Vagina (tissue), 2 donors: ENCODE measurements at regions not wholly inside any gene's neighbourhood (a gene's known extent, or its start where the extent isn't known, plus 50 kb on each side); places are given as distances from the start of the nearest gene placed in this dataset.

Source experiments
- DNase-seq, 2 donors: peaks; one replicate each; pipeline ENCODE4 v3.0.0-alpha.2; 2017; ENCODE audit errors: extremely low spot score in 2 of 2
- H3K27ac ChIP-seq: fragments of 200-600 bp; sonication (generic); one replicate; pipeline ENCODE4 v1.5.1; 2019
- H3K27me3 ChIP-seq: fragments of 200-600 bp; sonication (generic); one replicate; pipeline ENCODE4 v1.5.1; 2019
- H3K36me3 ChIP-seq, 2 donors: fragments of 200-600 bp; sonication (generic); one replicate each; pipeline ENCODE4 v1.5.1; 2017 to 2019
- H3K4me1 ChIP-seq: fragments of 200-600 bp; sonication (generic); one replicate; pipeline ENCODE4 v1.5.1; 2019
- H3K4me3 ChIP-seq, 2 donors: fragments of 200-600 bp; sonication (generic); 1 replicate in 1 of 2; 2 replicates in 1 of 2; pipeline ENCODE4 v1.5.1; 2016 to 2019
- H3K9me3 ChIP-seq: fragments of 200-600 bp; sonication (generic); one replicate; pipeline ENCODE4 v1.5.1; 2019
- CTCF ChIP-seq, 3 experiments: fragments of 450-650 bp in 2 of 3; fragments of 200-600 bp in 1 of 3; sonication (generic) in 1 of 3; IDR thresholded peaks; one replicate each; pipeline ENCODE4 v1.5.1; 2017 to 2019; ENCODE audit warnings: antibody characterized with exemption in 3 of 3, mild to moderate bottlenecking in 2 of 3, moderate library complexity in 2 of 3
- POLR2A ChIP-seq, 2 donors: fragments of 450-650 bp; IDR thresholded peaks; one replicate each; pipeline ENCODE4 v1.6.1; 2017; ENCODE audit warnings: antibody characterized with exemption in 2 of 2, mild to moderate bottlenecking in 2 of 2, moderate library complexity in 2 of 2
- POLR2AphosphoS5 ChIP-seq, 2 donors: sonication (generic); formaldehyde crosslinking; IDR thresholded peaks; one replicate each; pipeline ENCODE4 v1.9.0; 2017; ENCODE audit warnings: antibody characterized with exemption in 2 of 2, mild to moderate bottlenecking in 2 of 2, low read depth in 1 of 2; ENCODE audit not compliant: insufficient read depth in 1 of 2
- intact Hi-C: fragments of 100-400 bp; cut with DNase I; formaldehyde crosslinking; loops from one replicate; pipeline ENCODE4 v1.15.1; 2023

- H3K9me3 ChIP-seq = no peaks in the 10 kb centered on the region
- peak overlapping the region; percentile 61 for H3K4me3 ChIP-seq
- H3K27me3 ChIP-seq = peaks cover 6% of the 10 kb centered on the region
- H3K27ac ChIP-seq = peak overlapping the region; percentile 58
- DNase-seq = no peak
- H3K36me3 ChIP-seq = no peaks in the 10 kb centered on the region
- TF ChIP-seq POLR2AphosphoS5 (IDR thresholded peaks at IDR 0.05; ENCODE audit: insufficient read depth in 1 of 2, low read depth in 1 of 2) (no peak), CTCF (IDR thresholded peaks at IDR 0.05) (no peak), POLR2A (IDR thresholded peaks at IDR 0.05) (no peak)
- H3K4me1 ChIP-seq = peaks cover 20% of the 10 kb centered on the region
- intact Hi-C loops = no loop called here
These were observed 50.7 kb upstream of the PAIP2B start for GRCh38 chr2:71277536-71278103.

- Histone ChIP-seq H3K4me1 (peaks cover 20% of the 10 kb centered on the region), H3K27ac (peak overlapping the region; percentile 58), H3K4me3 (peak overlapping the region; percentile 61), H3K27me3 (peaks cover 6% of the 10 kb centered on the region), H3K9me3 (no peaks in the 10 kb centered on the region), H3K36me3 (no peaks in the 10 kb centered on the region)
- TF ChIP-seq CTCF (IDR thresholded peaks at IDR 0.05) (no peak), POLR2A (IDR thresholded peaks at IDR 0.05) (no peak), POLR2AphosphoS5 (IDR thresholded peaks at IDR 0.05; ENCODE audit: insufficient read depth in 1 of 2, low read depth in 1 of 2) (no peak)
- no peak for DNase-seq
- intact Hi-C loops = no loop called here
These were observed 50.2 kb upstream of the PAIP2B start for GRCh38 chr2:71277147-71277475.

GRCh38 chr2:71276311-71277146, 49.6 kb upstream of the PAIP2B start:
- peaks cover 6% of the 10 kb centered on the region for H3K27me3 ChIP-seq
- DNase-seq = no peak
- TF ChIP-seq POLR2AphosphoS5 (IDR thresholded peaks at IDR 0.05; ENCODE audit: insufficient read depth in 1 of 2, low read depth in 1 of 2) = peak in 1 of 2 donors; percentile 72
- TF ChIP-seq POLR2A (IDR thresholded peaks at IDR 0.05) = no peak
- no peaks in the 10 kb centered on the region for H3K9me3 ChIP-seq
- intact Hi-C loops = no loop called here
- H3K4me3 ChIP-seq = peak overlapping the region; percentile 61
- H3K27ac ChIP-seq = peak overlapping the region; percentile 58
- no peaks in the 10 kb centered on the region for H3K36me3 ChIP-seq
- peaks cover 20% of the 10 kb centered on the region for H3K4me1 ChIP-seq
